ENCODE measurements at regions not wholly inside any gene's neighbourhood (a gene's known extent, or its start where the extent isn't known, plus 50 kb on each side); places are given as distances from the start of the nearest gene placed in this dataset.

DNA sequence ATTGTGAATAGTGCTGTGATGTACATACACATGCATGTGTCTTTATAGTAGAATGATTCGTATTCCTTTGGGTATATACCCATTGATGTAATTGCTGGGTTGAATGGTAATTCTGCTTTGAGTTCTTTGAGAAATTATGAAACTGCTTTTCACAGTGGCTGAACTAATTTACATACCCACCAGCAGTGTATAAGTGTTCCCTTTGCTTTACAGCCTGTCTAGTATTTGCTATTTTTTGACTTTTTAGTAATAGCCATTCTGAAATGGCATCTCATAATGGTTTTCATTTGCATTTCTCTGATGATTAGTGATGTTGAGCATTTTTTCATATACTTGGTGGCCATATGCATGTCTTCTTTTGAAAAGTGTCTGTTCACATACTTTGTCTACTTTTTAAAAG lies 54.5 kb upstream of the FAM78B start:
- DNase-seq = no peak

DNA sequence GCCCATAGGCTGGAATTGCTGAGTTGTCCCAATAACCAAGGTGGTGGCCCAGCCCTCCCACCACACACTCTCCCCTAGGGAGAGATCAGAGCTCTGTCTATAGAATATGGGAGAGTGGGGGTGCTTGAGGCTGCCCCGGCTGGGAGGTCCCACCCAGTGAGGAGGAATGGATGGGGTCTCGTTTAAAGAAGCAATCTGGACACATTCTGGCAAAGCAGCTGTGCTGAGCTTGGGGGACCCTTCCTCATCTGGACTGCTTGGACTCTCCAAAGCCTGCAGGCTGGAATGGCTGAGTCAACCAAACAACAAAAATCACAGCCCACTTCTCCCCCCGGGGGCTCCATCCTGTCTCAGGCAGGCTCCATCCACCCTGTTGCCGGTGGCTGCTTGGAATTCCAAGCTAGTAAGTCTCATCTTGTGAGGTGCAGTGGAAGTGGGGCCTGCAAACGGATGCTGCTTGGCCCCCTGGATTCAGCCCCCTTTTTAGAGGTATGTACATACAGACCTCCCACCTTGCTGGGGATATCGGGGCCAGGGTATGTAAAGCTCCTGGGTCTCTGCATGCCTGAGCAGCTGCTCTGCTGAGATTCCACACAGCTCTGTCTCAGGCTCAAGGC lies 67.1 kb upstream of the FAM78B start:
- no peak for DNase-seq

DNA sequence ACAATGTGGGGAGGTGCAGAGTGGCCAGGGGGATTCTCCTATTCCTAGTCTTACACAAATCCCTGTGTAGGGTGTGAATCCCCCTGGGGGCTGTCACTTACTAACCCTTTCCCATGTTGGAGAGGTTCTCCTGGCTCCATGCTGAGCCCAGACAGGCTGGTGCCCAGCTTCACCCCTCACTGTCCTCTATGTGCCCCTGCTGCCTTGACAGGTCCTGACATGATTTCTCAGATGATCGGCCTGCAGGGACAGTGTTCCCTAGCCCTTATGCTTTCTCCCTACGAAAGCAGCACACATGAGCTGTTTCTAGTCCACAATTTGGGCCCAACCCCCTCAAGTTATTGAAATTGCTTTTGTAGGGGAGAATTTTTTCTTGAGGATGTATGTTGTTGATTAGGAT lies 68.9 kb upstream of the FAM78B start:
- no peak for DNase-seq

DNA sequence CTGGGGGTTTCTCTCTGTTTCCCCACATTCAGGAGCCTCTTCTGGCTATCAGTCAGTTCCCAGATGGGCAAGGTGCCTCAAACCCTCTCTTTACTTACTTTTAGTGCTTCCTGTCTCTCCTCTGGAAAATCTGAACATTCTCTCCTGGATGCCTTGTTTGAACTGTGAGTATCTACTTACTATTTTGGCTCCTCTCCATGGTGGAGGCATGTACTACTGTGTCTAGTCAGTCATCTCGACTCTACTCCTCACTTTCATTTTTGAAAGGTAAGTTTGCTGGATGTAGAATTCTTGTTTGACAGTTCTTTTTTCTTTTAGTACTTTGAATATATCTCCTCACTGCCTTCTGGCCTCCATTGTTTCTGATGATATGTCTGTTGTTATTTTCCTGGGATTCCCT lies 70.9 kb upstream of the FAM78B start:
- no peak for DNase-seq

DNA sequence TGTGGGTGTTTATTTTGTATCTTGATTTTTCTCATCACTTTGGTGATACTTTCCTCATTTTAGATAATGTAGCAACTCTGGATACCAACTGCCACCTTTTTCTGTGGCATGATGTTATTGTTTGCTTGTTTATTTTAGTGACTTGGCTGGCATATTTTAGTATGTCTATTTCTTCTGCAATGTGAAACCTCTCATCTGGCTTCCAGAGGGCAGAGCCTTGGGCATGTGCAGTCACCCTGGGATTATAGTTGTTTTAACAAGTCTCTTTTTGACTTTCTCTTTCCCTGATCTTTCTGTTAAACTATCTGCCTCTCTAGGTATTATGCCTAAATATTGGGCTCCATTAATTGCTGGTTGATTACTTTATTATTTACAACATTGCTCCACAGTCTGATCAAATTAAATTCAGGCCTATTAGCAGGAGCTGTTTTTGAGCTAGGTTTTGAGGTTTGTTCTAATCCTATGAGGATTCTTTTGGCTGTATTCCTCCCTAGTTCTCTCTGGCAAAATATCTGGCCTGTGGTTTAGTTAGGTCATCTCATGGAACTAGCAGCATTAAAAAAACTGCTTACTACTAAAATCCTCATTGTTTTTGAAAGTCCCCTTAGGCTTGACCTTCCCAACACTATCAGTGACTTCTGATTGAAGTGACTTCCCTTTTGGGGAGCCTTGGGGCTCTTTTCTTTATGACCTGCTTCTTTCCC lies 86.4 kb upstream of the FAM78B start:
- no peak for DNase-seq

DNA sequence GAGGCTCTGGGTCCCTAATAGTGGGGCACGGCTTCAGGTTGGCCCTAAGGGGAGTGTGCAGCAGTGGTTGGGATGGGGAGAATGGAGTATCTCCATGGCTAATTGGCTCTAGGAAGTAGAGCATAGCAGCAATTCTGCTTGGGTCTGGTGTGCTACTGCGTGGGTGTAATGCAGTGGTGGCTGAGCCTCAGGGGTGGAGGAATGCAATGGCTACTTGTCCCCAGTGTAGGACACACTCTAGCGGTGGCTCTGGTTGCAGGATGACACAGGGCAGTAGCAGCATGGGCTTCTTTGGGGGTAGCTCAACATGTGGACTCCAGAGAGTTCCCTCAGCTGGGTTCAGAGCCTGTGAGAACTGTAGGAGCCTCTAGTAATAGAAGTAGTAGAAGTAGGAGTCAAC lies 91.2 kb upstream of the FAM78B start:
- no peak for DNase-seq

DNA sequence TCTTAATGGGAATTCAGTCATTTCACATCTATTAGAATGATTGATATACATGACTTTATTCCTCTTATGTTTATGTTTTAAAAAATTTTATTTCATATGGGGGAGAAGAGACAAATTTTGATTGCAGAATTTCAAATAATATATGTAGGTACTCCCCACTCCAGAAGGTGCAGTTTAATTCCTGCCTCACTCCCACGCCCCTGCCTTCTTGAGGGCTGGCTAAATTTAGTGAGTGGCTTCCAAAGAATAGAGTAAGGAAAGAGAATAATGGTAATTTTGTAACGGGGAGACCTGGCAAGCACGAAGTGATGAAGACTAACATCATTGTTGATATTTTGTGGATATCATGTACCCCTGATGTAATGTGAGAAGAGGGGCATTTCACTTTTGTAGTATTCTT lies 94.7 kb upstream of the FAM78B start:
- no peak for DNase-seq

DNA sequence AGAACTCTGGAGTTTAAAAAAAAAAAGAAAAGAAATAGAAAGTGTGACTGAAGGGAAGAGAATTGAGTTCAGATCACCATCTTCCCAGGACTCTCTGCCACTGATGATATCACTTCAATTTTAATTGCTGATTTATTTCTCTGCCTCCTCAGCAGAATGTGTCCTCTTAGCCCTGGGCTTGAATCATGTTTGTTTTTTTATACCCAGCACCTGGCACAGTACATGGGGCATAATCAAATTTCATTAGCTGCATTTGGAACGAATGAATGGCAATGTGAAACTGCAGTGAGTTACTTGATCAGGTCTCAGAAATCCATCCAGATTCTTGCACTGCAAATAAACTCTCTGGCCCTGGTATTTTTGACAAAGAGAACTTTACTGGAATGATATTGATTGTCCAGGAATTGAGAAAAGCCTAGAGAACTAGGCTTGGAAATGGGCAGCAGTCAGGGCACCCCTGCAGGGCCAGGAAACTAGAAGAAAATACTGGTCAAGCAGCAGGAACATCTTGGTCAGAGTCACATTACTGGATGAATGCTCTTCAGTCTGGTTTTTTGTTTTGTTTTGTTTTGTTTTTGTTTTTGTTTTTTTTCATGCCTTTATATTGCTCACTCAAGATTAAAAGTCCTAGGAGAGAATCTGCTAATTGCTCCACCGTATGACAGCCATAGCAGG lies 103.8 kb upstream of the FAM78B start:
- DNase-seq = no peak

DNA sequence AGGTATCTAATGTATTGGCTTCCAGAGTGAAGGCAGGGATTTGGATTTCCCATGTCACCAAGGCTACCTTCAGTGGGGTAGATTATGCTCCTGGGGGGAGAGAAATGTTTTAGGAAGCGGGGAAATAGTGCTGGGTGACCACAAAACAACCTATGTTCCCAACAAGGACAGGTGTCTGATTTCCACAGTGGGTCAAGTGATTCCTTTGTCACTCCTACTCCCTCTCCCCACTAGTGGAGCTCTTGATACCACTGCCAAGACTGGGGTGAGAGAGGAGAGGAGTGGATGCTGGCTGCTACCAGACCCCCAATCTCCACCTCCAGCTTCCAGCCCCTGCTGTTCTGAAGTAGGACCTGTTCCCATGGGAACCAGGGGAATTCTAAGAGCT lies 104.3 kb upstream of the FAM78B start:
- no peak for DNase-seq

DNA sequence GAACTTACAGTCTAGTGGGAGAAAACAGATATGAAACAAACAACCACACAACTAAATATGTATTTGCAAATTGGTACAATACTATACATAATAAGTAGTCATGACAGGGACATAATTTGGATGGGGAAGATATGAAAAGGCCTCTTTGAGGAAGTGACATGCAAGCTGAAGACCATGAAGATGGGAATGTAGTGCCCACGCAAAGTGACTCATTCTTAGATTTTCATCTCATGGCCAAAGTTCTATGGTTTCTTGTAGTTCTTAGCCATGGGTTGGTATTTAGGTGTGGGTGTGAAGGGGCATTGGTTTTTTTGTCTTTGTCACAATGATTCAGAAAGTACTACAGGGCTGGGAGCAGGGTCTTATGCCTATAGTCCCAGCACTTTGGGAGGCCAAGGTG lies 105.4 kb upstream of the FAM78B start:
- DNase-seq = no peak

DNA sequence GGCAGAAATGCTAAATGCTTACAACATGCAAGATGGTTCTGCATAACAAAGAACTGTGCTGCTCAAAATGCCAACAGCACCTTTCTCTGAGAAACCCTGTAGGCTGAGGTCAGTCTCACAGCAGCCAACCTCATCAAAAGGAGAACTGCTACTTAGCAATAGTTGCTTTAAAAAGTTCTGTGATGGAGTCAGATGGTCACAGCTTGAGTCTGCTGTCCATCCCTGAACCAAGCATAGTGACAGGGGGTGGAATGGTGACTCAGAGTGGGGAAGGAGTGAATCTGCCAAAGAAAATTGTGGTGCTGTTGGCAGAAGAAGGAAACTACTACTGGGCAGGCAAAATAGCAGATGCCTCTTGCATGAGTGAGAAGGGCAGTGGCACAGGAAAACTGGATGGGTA lies 106.0 kb upstream of the FAM78B start:
- no peak for DNase-seq

DNA sequence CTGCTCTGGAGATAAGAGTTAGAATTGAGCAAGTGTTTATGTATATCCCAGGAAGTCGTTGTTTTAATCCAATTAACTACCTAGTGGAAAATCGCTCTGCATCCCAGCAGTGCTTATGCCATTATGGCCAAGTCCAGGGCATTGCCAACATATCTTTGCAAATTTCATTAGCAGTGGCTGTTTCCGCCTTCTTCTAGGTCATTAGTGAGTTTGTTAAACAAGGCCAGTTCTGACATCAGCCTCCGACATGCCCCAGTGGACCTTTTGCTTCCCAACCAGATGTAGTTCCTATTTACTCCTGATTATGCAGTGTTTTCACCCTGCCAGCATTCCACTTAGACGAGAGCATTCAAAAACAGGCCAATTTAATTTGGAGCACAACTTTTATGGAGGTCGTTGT lies 106.8 kb upstream of the FAM78B start:
- no peak for DNase-seq

DNA sequence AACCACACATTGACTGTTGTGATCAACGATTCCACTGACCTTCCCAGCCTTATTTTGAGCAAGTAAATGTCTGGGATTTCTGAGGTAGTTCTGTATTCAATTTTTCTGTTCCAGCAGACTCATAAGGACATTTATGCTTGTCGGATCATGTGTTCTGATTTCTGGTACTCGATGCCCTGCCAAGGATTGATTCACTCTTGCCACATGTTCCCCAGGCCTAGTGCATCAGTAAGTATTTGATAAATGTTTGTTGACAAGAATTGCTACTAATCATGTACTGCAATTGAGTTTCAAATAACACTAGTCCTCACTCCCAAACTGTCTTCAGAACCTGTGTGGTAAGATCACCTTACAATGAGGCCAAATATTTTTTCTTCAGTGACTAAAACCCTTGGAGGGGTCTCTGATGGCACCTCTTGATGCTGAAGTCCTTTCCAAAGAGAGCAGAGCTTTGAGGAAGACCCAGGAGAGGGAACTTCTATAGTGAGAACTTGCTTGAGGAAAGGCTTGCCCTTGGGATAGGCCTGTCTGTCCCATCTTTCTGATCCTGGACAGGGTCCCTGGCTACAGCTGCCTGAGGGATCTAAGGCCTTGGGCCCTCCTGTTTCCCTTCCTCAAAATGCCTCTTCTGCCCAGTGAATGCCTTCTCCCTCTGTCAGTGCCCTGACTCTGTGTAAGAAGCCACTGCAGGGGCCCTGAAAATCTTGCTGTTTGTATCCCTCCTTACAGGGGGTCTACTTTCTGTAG lies 115.8 kb upstream of the FAM78B start:
- DNase-seq = no peak

DNA sequence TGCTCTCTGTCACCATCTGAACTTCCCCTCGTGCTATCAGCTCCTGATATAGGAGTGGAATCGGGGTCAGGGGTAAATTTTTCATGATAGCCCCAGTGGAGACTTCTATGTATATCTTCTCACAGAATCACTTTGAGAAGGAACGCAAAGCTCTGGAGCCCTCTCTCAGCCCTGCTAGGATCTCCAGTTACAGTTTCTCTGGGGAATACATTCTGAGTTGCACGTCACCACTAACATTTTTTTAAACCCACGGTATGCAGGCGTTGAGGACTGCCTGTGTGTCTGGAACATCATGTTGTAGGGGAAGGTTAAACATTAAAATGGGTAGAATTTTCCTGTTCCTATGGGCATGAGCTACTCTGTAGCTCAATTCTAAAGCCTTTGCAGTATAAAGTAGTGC lies 116.4 kb upstream of the FAM78B start:
- DNase-seq = no peak

DNA sequence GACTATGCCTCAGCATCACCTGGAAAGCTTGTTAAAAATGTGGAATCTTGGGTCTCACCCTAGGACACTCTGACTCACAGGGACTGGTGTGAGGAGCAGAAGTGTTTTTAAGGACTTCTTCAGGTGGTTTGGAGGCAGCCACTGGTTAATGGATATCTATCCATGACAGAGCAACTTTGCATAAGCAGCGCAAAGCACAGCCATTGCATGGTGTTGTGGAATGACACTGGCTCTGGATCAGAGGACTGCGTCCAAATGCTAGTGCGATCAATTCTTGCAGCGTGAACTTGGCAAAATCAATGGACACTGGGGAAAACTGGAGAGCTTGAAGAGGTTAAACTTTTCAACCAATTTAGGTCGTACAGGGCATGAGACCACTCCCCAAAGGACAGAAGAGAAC lies 116.8 kb upstream of the FAM78B start:
- DNase-seq = no peak

DNA sequence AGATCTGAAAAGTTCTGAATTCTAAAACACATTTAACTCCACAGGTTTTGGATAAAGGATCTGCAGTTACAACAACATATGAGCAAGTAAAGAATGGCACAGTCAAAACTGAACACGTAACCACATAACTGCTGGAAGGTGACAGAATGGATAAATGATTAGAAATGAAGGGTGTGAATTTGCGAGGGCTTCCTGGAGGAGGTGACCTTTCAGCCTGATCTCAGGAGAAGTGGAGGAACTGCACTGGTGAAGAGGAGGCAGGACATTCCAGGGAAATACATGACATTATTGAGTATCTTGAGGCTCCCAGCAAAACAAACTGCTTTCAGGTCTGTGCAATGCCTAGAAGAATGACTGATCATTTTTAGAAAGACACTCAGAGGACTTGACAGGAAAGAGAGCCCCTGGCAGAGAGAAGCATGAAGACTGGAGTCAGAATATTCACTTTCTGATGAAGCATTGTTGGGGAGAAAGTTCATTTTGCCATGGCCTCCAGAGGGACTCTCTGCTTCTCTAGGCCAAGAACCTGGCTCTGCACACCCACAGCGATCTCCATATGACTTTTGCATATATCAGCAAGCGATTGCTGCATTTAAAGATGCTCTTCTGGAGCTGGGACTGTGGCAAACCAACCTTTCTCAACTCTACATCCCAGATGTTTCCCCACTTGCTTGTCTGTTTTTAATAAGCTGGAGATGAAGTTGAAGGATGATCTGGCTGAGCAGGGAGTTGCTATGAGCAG lies 122.7 kb upstream of the FAM78B start:
- DNase-seq = no peak

DNA sequence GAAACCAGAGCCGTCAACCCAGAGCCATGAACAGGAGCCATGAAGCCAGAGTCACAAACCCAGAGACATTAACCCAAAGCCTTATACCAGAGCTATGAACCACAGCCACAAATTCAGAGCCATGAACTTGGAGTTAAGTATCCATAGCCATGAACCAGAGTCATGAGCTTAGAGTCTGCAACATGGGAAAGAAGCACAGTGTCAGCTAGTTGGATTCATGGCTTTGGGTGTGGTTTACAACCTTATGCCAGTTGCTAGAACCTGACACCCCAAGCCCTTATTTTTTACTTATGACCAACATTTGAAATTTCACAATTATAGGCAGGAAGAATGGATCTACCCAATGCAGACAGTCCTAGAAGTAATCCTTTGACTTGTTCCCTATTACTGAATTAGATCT lies 128.9 kb upstream of the FAM78B start:
- no peak for DNase-seq

DNA sequence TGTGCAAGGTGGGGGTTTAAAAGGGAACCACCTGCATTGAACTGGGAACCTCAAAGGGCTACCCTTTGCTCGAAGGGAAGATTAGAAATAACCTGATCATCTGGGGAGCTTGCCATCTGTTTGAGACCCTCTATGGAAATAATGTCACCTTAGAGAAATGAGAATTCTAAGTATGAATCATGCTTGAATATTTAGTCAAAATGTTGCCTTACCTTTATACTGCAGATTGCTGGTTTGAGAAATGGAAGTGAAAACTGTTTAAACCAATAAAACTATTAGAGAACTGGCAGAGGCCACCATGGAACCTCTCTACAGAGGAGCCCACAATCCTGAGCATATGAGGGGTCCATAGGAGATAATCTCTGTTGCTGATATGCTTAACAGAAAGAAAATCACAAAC lies 131.2 kb upstream of the FAM78B start:
- no peak for DNase-seq

DNA sequence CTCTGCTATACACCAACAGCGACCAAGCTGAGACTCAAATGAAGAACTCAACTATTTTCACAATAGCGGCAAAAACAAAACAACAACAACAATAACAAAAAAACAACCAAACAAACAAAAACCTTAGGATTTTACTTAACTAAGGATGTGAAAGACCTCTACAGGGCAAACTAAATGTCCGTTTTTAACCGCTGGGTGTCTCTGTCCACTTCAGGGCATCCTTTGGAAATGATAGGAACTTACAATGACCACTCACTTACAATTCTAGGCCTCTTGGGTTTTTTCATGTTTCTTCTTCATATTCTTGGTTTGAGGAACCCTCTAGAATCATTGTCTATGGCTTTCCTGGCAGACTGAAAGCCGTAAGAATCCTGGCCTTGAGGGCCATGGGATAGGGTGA lies 134.0 kb upstream of the FAM78B start:
- DNase-seq = no peak

DNA sequence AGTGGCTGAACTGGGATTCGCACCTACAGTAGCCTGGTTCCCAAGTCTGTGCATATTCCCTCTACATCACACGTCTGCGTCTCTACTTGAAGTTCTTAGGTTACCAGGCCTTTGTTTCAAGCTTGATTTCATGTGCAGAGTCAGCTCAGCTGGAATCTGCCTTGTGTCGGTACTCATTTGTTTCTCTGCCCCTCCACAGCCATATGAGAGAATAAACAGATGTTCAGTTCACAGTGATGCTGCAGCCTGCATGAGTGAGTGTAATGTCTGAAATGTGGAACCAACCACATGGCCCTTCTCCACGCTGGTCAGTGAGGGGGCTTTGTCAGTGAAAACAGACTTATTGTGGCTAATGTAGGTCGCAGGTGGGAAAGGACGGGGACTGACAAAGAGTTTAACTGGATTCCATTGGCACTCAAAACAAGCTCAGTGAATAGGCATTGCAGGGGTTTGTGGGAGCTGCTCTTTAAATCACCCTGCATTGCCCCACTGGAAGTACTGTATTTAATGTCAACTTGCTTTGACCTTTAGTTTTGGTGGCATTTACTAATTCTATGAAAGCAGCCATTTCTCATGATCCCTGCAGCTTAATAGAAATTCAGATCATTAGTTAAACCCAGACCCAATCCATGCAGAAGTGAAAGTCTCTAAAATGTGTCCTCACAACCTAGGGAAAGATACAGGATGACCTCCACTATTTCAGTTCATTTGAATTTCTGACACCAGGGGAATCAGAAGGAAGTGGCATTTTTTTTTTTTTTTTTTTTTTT lies 136.4 kb upstream of the FAM78B start:
- no peak for DNase-seq

DNA sequence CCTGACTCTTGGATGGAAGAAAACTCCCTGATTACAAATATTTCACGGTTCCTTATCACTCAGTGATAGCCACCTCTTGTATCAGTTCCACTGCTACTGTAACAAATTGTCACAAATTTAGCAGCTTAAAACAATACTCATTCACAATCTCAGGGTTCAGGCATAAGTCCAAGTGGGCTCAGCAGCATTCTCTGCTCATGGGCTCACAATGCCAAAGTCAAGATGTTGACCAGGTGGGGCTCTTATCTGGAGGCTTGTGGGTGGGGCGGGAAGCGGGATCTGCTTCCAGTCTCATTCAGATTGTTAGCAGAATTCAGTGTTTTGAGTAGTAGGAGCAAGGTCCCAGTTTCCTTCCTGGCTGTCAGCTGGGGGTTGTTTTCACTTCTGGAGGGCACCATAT lies 137.3 kb upstream of the FAM78B start:
- DNase-seq = no peak

DNA sequence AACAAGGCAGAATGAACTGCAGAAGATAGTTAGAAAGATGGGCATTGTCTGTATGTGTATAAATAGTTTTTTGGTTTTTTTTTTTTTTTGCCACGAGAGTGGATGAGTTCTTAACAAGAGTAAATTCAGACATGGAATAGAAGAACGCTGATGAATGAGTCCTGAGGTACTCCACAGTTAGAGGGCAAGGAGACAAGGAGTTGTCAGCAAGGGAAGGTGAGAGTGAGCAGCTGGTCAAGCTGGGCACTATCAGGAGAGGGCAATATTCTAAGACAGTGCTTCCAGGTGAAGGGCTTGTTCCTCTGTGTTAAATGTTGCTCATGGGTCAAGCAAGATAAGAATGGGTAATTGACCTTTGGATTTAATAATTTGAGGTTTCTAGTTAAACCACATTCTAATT lies 138.6 kb upstream of the FAM78B start:
- DNase-seq = no peak
